GM12873 (cell line): ENCODE measurements at regions not wholly inside any gene's neighbourhood (a gene's known extent, or its start where the extent isn't known, plus 50 kb on each side); places are given as distances from the start of the nearest gene placed in this dataset.

Experiments used
- CTCF ChIP-seq: IDR thresholded peaks from 2 replicates; pipeline ENCODE4 v1.5.1; 2012; ENCODE audit warnings: low read depth, mild to moderate bottlenecking, moderate library complexity, low read length, control low read depth; ENCODE audit not compliant: insufficient read depth; ENCODE audit errors: missing control alignments

GRCh38 chr5:147098233-147098790 lies 136.5 kb upstream of the STK32A start:
- TF ChIP-seq CTCF: peak; percentile 72

- TF ChIP-seq CTCF: no peak
Observed at GRCh38 chr5:147101659-147102369, 133.0 kb upstream of the STK32A start.

DNA sequence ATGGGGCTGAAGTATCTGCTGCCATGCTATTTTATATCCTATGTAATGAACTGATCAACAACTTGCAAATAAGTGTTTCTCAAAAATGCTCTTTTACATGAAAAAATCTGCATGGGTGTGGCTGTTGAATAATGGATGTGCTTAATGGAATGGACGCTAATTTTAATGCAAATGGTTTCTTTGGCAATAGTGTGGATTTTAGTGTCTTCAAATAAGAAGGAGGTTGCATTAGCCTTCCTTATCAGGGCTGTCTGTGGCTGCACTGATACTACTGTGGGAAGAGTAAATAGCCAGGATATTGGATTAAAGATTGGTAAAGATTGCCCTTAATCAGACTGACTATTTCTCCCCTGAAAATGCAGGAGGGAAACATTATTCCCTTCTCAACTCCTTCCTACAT lies 121.9 kb upstream of the STK32A start:
- TF ChIP-seq CTCF: no peak

DNA sequence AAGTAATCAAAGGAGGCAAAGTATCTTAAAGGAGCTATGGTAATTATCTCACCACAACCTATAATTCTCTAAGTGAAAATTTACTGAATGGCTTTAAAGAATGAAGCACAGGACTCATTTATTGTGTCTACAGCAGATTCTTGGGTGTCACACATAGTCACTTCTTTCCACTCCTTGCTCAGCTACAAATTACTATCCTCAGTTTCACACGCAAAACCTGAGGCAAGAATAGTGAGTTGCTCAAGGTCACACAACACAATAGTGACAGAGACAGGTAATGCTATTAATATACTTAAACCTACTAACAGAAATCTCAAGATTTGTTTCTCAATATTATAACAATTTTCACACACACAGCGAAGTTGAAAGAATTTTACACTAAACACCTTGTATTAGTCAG lies 120.9 kb upstream of the STK32A start:
- TF ChIP-seq CTCF: no peak

- no peak for TF ChIP-seq CTCF
Observed at GRCh38 chr5:147140558-147140957, 94.3 kb upstream of the STK32A start.

- TF ChIP-seq CTCF: no peak
Observed at GRCh38 chr5:147143215-147143614, 91.6 kb upstream of the STK32A start.

GRCh38 chr5:147145328-147145727 lies 89.5 kb upstream of the STK32A start:
- TF ChIP-seq CTCF: no peak
